ENCODE measurements at regions not wholly inside any gene's neighbourhood (a gene's known extent, or its start where the extent isn't known, plus 50 kb on each side); places are given as distances from the start of the nearest gene placed in this dataset.

DNA sequence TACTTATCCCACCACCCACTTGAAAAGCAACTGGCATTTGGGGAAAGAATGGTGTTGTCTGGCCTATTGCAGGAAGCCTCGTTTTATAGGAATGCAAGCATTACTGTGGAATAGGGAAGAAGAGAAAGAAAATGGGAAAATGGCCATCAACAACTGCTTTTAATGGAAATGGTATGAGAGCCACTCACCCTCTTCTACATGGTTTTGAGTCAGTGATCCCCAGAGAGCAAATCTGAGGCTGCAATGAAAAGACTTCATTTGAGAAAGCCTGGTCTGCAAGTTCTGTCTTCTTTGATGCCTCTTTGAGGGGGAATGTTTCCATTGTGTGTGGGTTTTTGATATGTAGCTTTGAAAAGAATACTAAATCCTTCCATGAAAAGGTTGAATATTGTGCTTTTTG, 172.3 kb upstream of the HDDC2 start:
- H3K9me3 Mint-ChIP-seq = no peaks in the 10 kb centered on the region
- no peak overlapping the region for H3K4me3 Mint-ChIP-seq
- ChIA-PET POLR2A (no interaction called here), CTCF (no interaction called here)
- H3K27me3 Mint-ChIP-seq (ENCODE audit: low read depth) = no peaks in the 10 kb centered on the region
- H3K36me3 Mint-ChIP-seq = no peaks in the 10 kb centered on the region
- H3K27ac Mint-ChIP-seq = no peak overlapping the region
- TF ChIP-seq, protein P1, sequence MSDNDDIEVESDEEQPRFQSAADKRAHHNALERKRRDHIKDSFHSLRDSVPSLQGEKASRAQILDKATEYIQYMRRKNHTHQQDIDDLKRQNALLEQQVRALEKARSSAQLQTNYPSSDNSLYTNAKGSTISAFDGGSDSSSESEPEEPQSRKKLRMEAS (CRISPR knock-in tag; IDR thresholded peaks at IDR 0.05) = no peak
- TF ChIP-seq GABPB1 (CRISPR knock-in tag; IDR thresholded peaks at IDR 0.05) (no peak), IRF2 (CRISPR knock-in tag; IDR thresholded peaks at IDR 0.05; ENCODE audit: borderline replicate concordance, low read depth) (no peak), EMX1 (CRISPR knock-in tag; IDR thresholded peaks at IDR 0.05) (no peak), ZNF232 (CRISPR knock-in tag; IDR thresholded peaks at IDR 0.05) (no peak), NFATC4 (CRISPR knock-in tag; IDR thresholded peaks at IDR 0.05) (no peak), ATF1 (CRISPR knock-in tag; IDR thresholded peaks at IDR 0.05) (no peak), ZNF671 (CRISPR knock-in tag; IDR thresholded peaks at IDR 0.05) (no peak)
- TF ChIP-seq, protein P2, sequence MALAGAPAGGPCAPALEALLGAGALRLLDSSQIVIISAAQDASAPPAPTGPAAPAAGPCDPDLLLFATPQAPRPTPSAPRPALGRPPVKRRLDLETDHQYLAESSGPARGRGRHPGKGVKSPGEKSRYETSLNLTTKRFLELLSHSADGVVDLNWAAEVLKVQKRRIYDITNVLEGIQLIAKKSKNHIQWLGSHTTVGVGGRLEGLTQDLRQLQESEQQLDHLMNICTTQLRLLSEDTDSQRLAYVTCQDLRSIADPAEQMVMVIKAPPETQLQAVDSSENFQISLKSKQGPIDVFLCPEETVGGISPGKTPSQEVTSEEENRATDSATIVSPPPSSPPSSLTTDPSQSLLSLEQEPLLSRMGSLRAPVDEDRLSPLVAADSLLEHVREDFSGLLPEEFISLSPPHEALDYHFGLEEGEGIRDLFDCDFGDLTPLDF (CRISPR knock-in tag; IDR thresholded peaks at IDR 0.05) = no peak
- no peak for ATAC-seq
- H3K4me1 Mint-ChIP-seq = peaks cover 17% of the 10 kb centered on the region
- no peak for DNase-seq (ENCODE audit: low spot score)

DNA sequence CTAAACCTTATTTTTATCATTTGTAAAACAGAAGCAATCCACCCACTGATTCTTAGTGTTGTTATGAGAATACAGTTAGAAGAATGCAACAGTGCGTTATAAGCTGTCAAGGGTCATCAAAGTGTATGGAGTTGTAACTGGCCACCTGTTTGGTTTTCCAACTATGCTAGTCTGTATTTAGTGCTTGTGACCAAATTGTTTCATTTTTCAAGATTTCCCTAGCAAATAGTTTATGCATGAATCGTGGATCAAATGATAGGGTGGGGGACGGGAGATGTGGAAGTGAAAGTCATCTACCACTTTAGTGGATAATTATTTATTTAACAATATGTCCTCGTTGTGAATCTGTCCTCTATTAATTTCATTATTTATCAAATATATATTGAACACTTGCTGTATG, 175.4 kb upstream of the HDDC2 start:
- TF ChIP-seq ESRRA (CRISPR knock-in tag; IDR thresholded peaks at IDR 0.05; ENCODE audit: borderline replicate concordance) = no peak
- TF ChIP-seq FOXJ3 (CRISPR knock-in tag; IDR thresholded peaks at IDR 0.05; ENCODE audit: borderline replicate concordance) = no peak
- TF ChIP-seq ATF6 (CRISPR knock-in tag; IDR thresholded peaks at IDR 0.05) = no peak
- TF ChIP-seq ZNF263 (CRISPR knock-in tag; IDR thresholded peaks at IDR 0.05; ENCODE audit: low read depth) = no peak
- TF ChIP-seq HMGXB4 (CRISPR knock-in tag; IDR thresholded peaks at IDR 0.05) = no peak
- TF ChIP-seq ZNF232 (CRISPR knock-in tag; IDR thresholded peaks at IDR 0.05) = no peak
- TF ChIP-seq PRRX2 (CRISPR knock-in tag; IDR thresholded peaks at IDR 0.05) = no peak
- TF ChIP-seq ZNF671 (CRISPR knock-in tag; IDR thresholded peaks at IDR 0.05) = no peak
- TF ChIP-seq ZNF425 (CRISPR knock-in tag; conservative IDR thresholded peaks at IDR 0.05) = no peak
- TF ChIP-seq, protein P3, sequence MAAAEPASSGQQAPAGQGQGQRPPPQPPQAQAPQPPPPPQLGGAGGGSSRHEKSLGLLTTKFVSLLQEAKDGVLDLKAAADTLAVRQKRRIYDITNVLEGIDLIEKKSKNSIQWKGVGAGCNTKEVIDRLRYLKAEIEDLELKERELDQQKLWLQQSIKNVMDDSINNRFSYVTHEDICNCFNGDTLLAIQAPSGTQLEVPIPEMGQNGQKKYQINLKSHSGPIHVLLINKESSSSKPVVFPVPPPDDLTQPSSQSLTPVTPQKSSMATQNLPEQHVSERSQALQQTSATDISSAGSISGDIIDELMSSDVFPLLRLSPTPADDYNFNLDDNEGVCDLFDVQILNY (CRISPR knock-in tag; IDR thresholded peaks at IDR 0.05) = no peak
- no peak for TF ChIP-seq NR2C2 (CRISPR knock-in tag; IDR thresholded peaks at IDR 0.05)
- H3K4me3 Mint-ChIP-seq = no peak overlapping the region
- no peak overlapping the region for H3K27ac Mint-ChIP-seq
- DNase-seq (ENCODE audit: low spot score) (no peak), ATAC-seq (no peak)
- H3K27me3 Mint-ChIP-seq (ENCODE audit: low read depth) = no peaks in the 10 kb centered on the region
- H3K36me3 Mint-ChIP-seq = no peaks in the 10 kb centered on the region
- peaks cover under 1% of the 10 kb centered on the region; the same call in 1 of the 2 replicates for H3K4me1 Mint-ChIP-seq
- POLR2A ChIA-PET = no interaction called here
- CTCF ChIA-PET = no interaction called here
- H3K9me3 Mint-ChIP-seq = no peaks in the 10 kb centered on the region

Data from WTC11 (cell line).